Suprapubic skin (tissue), 4 donors: ENCODE measurements at regions not wholly inside any gene's neighbourhood (a gene's known extent, or its start where the extent isn't known, plus 50 kb on each side); places are given as distances from the start of the nearest gene placed in this dataset.

Experiments
- DNase-seq, 2 donors: peaks; one replicate each; pipeline ENCODE4 v3.0.0-alpha.2; 2019; ENCODE audit warnings: low spot score in 2 of 2
- H3K27ac ChIP-seq: fragments of 200-600 bp; sonication (generic); one replicate; pipeline ENCODE4 v1.5.1; 2019
- H3K27me3 ChIP-seq: fragments of 200-600 bp; sonication (generic); one replicate; pipeline ENCODE4 v1.5.1; 2019
- H3K36me3 ChIP-seq: fragments of 200-600 bp; sonication (generic); one replicate; pipeline ENCODE4 v1.5.1; 2019
- H3K4me1 ChIP-seq: fragments of 200-600 bp; sonication (generic); one replicate; pipeline ENCODE4 v1.5.1; 2019
- H3K4me3 ChIP-seq: fragments of 200-600 bp; sonication (generic); one replicate; pipeline ENCODE4 v1.5.1; 2019; ENCODE audit warnings: mild to moderate bottlenecking
- H3K9me3 ChIP-seq: fragments of 200-600 bp; sonication (generic); one replicate; pipeline ENCODE4 v1.5.1; 2019
- EP300 ChIP-seq: sonication (generic); formaldehyde crosslinking; IDR thresholded peaks from one replicate; pipeline ENCODE4 v1.6.1; 2017; ENCODE audit warnings: antibody characterized with exemption
- POLR2A ChIP-seq, 2 donors: fragments of 450-650 bp; IDR thresholded peaks; one replicate each; pipeline ENCODE4 v1.6.1; 2017; ENCODE audit warnings: antibody characterized with exemption in 2 of 2, mild to moderate bottlenecking in 2 of 2, moderate library complexity in 2 of 2
- POLR2AphosphoS5 ChIP-seq, 3 donors: sonication (generic); formaldehyde crosslinking; IDR thresholded peaks; one replicate each; pipeline ENCODE4 v1.6.1; 2017; ENCODE audit warnings: antibody characterized with exemption in 3 of 3
- WGBS: methylation state at CpG from one replicate; pipeline ENCODE4 v1.1.5; 2018; 5-methylcytosine and 5-hydroxymethylcytosine counted together
- TF ChIP-seq, protein P1 (sequence below), 2 donors: fragments of 200-600 bp in 1 of 2; fragments of 450-650 bp in 1 of 2; sonication (generic) in 1 of 2; IDR thresholded peaks; one replicate each; pipeline ENCODE4 v1.5.1; 2016 to 2019; ENCODE audit warnings: antibody characterized with exemption in 2 of 2, mild to moderate bottlenecking in 1 of 2, moderate library complexity in 1 of 2

DNA sequence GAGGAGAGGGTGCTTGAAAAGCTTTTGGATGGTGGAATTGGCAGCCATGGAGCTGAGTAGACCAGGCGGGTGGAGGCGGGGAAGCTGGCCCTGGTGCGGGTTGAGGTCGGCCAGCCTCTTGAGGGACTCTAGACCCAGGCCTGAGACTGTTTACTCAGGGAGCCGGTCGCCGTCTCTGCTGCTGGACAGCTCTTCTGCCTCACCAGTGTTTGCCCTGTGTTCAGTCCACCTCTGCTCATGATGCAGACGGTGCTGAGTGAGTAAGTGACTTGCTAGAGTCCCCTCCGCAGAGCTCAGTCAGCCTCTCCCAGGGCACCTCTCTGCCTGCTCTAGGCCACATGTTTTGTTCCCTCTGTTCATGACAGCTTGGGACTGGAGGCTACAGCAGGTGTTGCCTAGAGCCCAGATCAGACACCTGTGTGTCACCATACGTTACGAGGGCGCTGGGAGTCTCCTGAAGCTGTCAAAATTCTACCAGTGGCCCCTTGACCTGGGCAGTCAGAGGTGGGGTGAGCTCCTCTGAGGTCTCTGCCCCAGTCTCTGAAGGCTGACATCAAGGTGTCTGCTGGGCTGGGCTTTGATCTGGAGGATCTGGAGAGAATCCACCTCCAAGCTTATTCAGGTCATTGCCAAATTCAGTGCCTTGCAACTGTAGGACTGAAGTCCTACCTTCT lies 73.5 kb upstream of the WNT4 start:
- H3K36me3 ChIP-seq, result no peaks in the 10 kb centered on the region
- DNase-seq, result no peak
- H3K27me3 ChIP-seq, result peaks cover 20% of the 10 kb centered on the region
- no peaks in the 10 kb centered on the region for H3K9me3 ChIP-seq
- no peak overlapping the region for H3K27ac ChIP-seq
- TF ChIP-seq EP300 (no peak), POLR2AphosphoS5 (IDR thresholded peaks at IDR 0.05) (no peak), POLR2A (IDR thresholded peaks at IDR 0.05) (no peak)
- TF ChIP-seq, protein P1, sequence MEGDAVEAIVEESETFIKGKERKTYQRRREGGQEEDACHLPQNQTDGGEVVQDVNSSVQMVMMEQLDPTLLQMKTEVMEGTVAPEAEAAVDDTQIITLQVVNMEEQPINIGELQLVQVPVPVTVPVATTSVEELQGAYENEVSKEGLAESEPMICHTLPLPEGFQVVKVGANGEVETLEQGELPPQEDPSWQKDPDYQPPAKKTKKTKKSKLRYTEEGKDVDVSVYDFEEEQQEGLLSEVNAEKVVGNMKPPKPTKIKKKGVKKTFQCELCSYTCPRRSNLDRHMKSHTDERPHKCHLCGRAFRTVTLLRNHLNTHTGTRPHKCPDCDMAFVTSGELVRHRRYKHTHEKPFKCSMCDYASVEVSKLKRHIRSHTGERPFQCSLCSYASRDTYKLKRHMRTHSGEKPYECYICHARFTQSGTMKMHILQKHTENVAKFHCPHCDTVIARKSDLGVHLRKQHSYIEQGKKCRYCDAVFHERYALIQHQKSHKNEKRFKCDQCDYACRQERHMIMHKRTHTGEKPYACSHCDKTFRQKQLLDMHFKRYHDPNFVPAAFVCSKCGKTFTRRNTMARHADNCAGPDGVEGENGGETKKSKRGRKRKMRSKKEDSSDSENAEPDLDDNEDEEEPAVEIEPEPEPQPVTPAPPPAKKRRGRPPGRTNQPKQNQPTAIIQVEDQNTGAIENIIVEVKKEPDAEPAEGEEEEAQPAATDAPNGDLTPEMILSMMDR (IDR thresholded peaks at IDR 0.05), result no peak
- no peaks in the 10 kb centered on the region for H3K4me1 ChIP-seq
- H3K4me3 ChIP-seq, result no peak overlapping the region
- 35% methylated on average over 9 of the region's 12 CpGs for WGBS

DNA sequence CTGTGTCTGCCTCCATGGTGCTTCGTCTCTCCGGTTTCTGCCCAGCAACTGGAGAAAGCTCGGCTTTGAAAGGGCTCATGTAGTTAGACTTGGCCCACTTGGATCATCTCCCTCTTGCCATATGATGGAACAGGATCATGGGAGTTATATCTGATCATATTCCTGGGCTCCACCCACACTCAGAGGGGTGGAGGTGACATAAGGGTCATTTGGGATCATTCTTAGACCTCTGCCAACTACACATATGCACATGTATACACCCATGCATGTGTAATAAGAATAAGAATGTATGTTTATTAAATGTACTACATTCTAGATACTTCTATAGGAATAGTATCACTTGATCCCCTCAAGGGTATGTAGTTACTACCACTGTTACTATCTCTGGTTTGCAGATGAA lies 74.1 kb upstream of the WNT4 start:
- Histone ChIP-seq H3K27ac (no peak overlapping the region), H3K27me3 (peaks cover 17% of the 10 kb centered on the region), H3K36me3 (no peaks in the 10 kb centered on the region), H3K4me3 (no peak overlapping the region), H3K4me1 (no peaks in the 10 kb centered on the region), H3K9me3 (no peaks in the 10 kb centered on the region)
- 63% methylated on average over 3 of the region's 3 CpGs for WGBS
- DNase-seq, result no peak
- TF ChIP-seq POLR2A (IDR thresholded peaks at IDR 0.05) (no peak), POLR2AphosphoS5 (IDR thresholded peaks at IDR 0.05) (no peak), EP300 (no peak)
- TF ChIP-seq, protein P1 (IDR thresholded peaks at IDR 0.05), result no peak

DNA sequence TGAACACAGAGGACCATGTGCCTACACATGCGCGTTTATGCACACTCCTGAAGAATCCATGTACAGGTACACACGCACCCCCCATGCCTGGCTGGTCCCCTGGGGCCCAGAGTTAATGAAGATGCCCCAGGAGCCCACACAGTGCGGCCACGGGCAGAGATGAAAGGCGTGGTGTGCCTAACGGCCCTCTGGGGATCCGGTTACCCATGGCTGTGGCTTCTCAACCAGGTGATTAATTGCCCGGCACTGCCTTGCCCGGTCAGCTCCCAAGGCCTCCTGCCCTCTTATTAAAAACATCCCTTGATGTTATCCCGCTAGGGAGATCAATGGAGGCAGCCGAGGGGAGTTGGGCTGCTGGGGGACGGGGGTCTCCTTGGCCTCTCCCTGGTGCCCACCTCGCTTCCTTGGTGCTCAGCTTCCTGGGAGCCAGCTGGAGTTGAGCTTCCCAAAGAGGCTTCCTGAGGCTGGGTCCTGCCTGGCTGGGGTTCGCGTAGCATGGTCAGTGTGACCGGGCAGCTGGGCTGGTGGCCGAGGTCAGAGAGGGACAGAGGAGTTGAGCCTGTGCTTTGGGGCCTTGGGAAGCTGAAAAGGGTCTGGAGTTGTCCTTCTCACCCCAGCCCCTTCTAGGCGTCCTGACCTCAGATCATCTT lies 75.0 kb upstream of the WNT4 start:
- H3K4me1 ChIP-seq, result no peaks in the 10 kb centered on the region
- TF ChIP-seq POLR2A (IDR thresholded peaks at IDR 0.05), result no peak
- TF ChIP-seq, protein P1 (IDR thresholded peaks at IDR 0.05), result no peak
- TF ChIP-seq POLR2AphosphoS5 (IDR thresholded peaks at IDR 0.05), result no peak
- TF ChIP-seq EP300, result no peak
- no peak overlapping the region for H3K4me3 ChIP-seq
- no peak overlapping the region for H3K27ac ChIP-seq
- no peak for DNase-seq
- H3K36me3 ChIP-seq, result no peaks in the 10 kb centered on the region
- WGBS, result 88% methylated on average over 10 of the region's 19 CpGs
- no peaks in the 10 kb centered on the region for H3K9me3 ChIP-seq
- H3K27me3 ChIP-seq, result peaks cover 15% of the 10 kb centered on the region

DNA sequence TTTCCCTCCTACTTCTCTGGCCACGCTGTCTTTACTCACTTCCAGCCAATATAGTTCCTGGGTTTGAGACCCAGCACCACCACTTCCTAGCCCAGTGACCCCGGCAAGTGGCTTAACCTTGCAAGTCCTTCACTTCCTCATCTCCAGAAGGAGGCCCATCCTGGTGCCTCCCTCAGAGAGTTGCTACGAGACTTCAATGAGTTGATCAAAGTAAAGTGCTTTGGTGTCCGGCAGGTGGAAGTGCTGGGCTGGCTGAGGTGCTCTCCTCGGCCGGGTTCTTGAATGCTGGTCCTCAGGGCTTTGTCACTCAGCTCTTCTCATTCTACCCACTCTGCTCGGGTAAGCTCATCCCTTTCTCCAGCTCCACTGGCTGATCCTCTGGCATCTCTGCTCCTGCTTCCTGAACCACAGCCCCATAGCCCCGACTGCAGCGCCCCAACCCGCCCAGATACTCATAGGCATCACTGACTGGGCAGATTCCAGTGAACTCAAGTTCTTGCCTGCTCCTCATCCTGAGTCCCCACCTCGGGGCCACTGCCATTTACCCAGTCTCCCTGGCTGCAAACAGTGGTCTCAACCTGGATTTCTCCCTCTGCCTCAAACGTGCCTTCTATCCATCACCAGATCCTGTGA lies 75.8 kb upstream of the WNT4 start:
- Histone ChIP-seq H3K27ac (no peak overlapping the region), H3K27me3 (peaks cover 18% of the 10 kb centered on the region), H3K36me3 (no peaks in the 10 kb centered on the region), H3K4me3 (no peak overlapping the region), H3K4me1 (no peaks in the 10 kb centered on the region), H3K9me3 (no peaks in the 10 kb centered on the region)
- TF ChIP-seq POLR2AphosphoS5 (IDR thresholded peaks at IDR 0.05) (no peak), POLR2A (IDR thresholded peaks at IDR 0.05) (no peak), EP300 (no peak)
- TF ChIP-seq, protein P1 (IDR thresholded peaks at IDR 0.05), result no peak
- 76% methylated on average over 12 of the region's 12 CpGs for WGBS
- no peak for DNase-seq

- Histone ChIP-seq H3K4me3 (no peak overlapping the region), H3K36me3 (no peaks in the 10 kb centered on the region), H3K4me1 (no peaks in the 10 kb centered on the region), H3K9me3 (no peaks in the 10 kb centered on the region), H3K27me3 (peaks cover 18% of the 10 kb centered on the region), H3K27ac (no peak overlapping the region)
- no peak for DNase-seq
- 86% methylated on average over 8 of the region's 8 CpGs for WGBS
- no peak for TF ChIP-seq POLR2AphosphoS5 (IDR thresholded peaks at IDR 0.05)
- TF ChIP-seq, protein P1 (IDR thresholded peaks at IDR 0.05), result no peak
- TF ChIP-seq POLR2A (IDR thresholded peaks at IDR 0.05), result no peak
- TF ChIP-seq EP300, result no peak
These were observed 78.4 kb upstream of the WNT4 start for GRCh38 chr1:22221233-22221780.
